CD4-positive, alpha-beta T cell treated with Interleukin-2 at 100 ng/mL for 4 hours (primary cell): ENCODE measurements at regions not wholly inside any gene's neighbourhood (a gene's known extent, or its start where the extent isn't known, plus 50 kb on each side); places are given as distances from the start of the nearest gene placed in this dataset.

Experiments
- DNase-seq: peaks from one replicate; pipeline ENCODE4 v3.0.0-alpha.2; 2020; ENCODE audit warnings: low spot score

DNA sequence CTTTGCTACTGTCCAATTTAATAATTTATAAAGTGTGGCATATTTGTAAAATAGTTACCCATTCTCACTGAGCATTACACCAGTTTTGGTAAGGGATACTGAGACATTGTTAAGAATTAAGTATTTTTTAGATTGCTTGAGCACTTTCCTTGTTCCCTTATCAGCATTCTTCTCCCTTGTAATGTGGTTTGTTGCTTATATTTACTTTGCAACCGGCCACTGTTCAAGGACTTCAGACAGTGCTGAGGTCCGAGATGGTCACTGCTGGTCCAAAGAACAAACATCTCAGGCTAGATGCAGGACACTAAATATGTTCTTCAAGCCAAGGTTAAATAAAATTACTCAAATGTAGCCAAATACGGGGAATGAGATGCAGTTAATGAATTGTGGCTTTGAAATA is 161.4 kb downstream of the TM9SF2 start:
- DNase-seq = no peak

GRCh38 chr13:99661791-99662190 is 160.5 kb downstream of the TM9SF2 start:
- DNase-seq = no peak

GRCh38 chr13:99659866-99660554 is 158.7 kb downstream of the TM9SF2 start:
- no peak for DNase-seq

- no peak for DNase-seq
These were observed 158.0 kb downstream of the TM9SF2 start for GRCh38 chr13:99659226-99659625.

DNA sequence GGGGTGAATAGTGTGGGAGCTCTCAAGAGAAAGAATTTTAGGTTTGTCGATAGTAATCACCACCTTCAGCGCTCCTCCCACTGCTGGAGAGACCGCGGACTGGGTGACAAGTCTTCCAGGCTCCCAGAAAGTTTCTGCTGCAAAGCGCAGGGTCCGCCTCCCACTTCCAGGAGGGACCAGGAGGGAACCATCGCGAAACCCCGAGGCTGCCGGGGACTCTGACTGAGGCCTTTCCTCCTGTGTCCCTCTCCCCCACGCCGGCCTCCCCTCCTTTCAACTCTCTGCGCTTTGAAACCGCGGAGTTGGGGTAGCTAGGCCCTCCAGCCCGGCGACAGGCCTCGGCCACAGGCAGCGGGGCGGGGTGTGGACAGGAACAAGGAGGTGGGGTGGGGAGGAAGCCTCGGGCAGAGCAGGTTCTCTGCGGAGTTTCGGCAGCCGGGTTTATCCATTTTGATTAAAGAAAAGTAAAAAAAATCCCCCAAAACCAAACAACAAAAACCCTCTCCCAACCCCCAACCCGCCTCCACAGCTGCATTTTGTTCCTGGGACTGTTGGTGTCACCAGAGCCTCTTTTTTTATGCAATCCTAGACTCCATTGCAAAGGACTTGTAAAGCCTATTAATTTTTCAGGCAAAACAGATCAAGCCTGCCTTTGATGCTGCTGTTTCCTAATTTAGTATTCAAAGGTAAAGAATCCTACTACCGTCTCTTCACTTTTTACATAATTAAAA is 157.2 kb downstream of the TM9SF2 start:
- peak; percentile 70 for DNase-seq

DNA sequence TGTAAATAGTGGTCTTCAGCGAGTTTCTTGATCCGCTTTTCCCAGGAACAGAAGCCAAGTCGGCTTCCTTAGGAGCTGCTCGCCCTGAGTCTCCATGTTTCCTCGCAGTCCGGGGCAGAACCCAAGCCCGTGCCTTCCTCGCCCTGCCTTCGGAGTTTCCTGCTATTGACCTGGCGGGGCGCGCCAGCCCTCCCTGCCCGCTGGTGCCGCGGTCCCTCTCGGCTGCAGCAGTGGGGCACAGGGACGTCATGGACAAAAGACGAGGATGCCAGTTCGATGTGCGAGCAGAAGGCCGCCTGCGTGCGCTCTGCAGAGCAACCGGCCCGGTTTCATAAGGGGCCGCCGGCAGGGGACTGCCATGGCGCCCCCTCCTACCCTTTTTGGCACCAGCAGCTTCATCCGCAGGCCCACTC is 156.6 kb downstream of the TM9SF2 start:
- peak; percentile 13 for DNase-seq

GRCh38 chr13:99656844-99657381 is 155.6 kb downstream of the TM9SF2 start:
- DNase-seq = peak; percentile 73

DNA sequence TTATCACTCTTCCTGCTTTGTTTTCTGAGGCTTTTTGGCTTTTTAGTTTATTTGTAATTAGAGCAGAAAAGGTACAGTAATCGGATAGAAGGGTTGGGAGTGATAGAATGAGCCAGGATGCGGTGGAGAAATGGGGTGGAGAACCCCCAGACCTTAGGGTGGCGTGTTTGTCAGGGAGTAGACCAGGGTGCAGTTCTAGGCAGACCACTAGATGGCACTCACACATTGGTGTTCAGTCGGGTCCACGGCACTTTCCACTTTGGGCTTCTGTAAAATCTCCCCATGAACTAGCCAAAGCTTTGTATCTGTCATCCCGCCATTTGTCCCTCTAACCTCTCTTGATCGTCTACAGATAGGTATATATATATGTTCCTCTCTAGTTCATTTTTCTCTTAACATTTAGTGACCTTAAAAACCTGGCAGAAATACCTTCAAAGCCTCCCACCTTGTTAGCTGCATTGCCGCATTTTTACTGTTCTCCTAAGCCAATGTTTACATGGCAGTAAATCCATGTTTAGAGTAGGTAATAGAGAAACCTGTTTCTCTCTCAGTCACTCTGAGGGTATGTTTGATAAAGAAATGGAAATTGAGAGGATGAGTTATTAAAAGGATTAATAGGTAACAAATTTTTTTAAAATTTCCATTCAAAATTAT is 154.9 kb downstream of the TM9SF2 start:
- DNase-seq = peak; percentile 88

GRCh38 chr13:99655351-99656091 is 154.2 kb downstream of the TM9SF2 start:
- DNase-seq = peak; percentile 34

- DNase-seq = no peak
These were observed 152.8 kb downstream of the TM9SF2 start for GRCh38 chr13:99654076-99654475.

GRCh38 chr13:99653526-99653925 is 152.3 kb downstream of the TM9SF2 start:
- no peak for DNase-seq

DNA sequence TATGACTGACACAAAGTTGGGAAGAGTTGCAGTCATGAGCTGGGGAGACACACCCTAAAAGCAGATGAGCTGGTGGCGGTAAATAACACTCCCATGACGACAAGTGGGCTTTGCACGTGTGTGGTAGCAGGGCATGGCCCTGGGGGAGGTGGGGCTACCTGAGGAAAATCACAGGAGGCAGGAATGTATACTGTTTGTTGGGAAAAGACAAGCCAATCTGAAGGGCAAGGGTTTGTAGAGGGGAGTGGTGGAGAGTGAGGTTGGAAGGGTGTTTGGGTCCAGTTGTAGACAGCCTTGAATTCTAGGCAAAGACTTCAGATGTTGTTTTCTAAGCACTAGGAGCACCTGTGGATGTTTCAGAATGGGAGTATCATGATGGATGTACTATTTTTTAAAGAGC is 151.6 kb downstream of the TM9SF2 start:
- no peak for DNase-seq

DNA sequence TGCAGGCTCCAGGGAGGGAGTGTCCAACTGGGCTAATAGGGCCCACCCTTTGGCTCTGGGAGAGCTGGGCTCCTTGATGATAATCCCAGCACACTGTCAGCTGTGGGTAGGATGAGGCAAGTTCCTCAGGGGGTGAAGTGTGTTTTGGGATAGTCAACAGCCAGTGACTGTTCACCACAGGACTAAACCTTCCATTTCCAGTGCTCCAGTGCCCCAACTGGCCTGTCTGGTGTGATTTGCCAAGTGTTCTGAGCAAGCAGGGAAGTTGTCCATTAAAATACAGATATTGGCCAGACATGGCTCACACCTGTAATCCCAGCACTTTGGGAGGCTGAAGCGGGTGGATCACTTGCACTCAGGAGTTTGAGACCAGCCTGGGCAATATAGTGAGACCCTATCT is 150.9 kb downstream of the TM9SF2 start:
- no peak for DNase-seq

DNA sequence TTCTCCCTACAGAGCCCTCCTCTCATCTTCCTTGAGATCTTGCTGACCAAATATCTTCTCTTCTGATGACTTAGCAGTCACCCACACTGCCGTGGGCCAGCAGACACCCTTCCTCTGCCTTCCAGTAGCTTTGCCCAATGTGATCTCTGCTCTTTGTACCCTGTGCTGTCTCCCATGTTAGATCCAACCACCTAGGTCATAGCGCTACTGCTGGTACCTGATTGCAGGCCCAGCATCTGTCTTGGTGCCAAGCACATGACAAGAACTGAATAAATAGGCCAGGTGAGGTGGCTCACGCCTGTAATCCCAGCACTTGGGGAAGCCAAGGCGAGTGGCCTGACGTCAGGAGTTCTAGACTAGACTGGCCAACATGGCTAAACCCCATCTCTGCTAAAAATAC is 149.7 kb downstream of the TM9SF2 start:
- no peak for DNase-seq

DNA sequence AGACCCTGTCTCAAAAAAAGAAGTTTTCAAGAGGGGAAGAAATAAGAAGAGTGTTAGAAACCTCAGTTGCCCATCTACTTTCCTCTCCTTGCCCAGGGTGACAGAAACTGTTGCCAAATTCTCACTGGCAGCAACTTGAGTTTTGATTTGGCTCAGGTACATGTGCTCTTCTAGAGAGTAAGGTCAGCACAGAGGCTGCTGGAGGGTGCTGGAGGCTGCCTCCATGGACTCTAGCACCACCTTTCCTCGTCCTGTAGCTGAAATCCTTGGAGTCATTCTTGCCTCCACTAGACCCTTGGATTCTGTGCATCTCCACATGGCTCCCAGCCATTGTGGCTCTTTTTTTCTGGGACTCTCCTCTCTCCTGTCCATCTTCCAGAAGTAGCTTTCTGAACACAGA is 149.1 kb downstream of the TM9SF2 start:
- DNase-seq = no peak

GRCh38 chr13:99648927-99649326 is 147.7 kb downstream of the TM9SF2 start:
- no peak for DNase-seq

- no peak for DNase-seq
These were observed 146.9 kb downstream of the TM9SF2 start for GRCh38 chr13:99648066-99648665.

DNA sequence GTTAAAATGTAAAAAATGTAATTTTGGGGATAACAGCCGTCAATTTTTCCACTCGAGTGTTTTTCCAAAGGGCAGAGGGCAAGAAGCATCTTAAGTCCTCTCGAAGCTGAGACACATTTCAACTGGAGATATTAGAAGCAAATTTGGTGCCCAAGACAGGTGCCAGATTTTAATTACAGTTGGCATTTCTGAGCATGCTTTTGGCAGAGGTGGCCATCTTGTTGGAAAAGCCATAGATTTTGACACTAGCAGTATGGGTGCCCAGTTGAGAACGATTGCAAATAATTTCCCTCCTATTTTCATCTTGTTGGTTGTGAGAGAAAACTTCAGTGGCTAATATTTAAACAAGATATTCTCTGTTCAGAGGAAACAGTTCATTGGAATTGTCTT is 146.3 kb downstream of the TM9SF2 start:
- DNase-seq = no peak

DNA sequence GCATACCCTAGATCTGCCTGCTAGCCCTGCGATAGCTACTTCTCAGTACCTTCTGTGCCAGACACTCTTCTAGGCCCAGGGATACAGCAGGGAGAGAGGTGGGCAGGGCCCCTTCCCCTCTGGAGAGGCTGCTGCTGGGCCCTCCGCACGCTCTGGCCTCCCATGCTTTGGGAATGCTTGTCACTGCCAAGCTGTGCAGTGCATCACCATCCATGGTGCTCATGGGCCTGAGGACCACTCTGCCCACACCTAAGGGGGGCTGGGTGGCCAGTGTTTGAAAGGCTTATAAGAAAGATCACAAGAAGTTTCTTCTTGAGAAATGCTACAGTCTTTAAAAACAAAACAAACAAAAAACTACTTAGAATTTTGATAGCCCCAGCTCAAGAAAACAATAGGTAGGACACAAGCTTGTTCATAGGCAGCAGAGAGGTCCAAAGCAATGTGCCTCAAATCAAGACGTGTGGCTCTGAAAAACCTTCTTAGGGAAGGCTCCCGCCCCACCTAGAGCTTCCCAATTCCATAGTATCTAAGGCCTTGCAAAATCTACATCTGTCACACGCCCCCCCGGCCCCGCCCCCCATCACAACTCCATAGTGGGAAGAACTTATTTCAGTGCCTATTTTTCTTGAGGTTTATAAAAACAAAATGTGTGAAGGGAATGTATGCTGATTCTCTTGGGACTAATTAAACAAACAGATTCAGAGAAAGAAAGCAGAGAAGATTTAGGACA is 145.8 kb downstream of the TM9SF2 start:
- DNase-seq = no peak

- DNase-seq = no peak
These were observed 141.6 kb downstream of the TM9SF2 start for GRCh38 chr13:99642841-99643240.

DNA sequence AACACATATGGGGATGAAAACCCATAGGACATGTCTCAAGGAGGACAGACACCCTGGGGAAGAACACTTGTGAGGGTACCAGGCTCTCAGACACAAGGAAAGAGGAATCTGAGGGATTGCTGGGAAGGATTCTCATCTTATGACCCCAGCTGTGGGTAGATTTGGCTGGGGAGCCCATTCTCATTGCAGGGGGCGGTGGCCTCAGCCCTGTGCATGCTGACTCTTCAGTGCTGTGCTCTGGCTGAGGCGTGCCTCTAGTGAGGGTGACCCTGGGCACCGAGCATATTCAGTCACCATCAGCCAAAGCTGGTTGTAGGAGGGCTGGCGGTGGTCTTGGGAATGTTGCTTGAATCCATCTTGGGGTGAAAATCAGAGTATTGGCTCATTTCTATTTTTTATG is 140.7 kb downstream of the TM9SF2 start:
- DNase-seq = no peak
